ENCODE measurements at regions not wholly inside any gene's neighbourhood (a gene's known extent, or its start where the extent isn't known, plus 50 kb on each side); places are given as distances from the start of the nearest gene placed in this dataset.

- DNase-seq (ENCODE audit: low read depth): no peak
Observed at GRCh38 chr16:76201385-76201784, 75.8 kb upstream of the CNTNAP4 start.

GRCh38 chr16:76204249-76204648 is 73.0 kb upstream of the CNTNAP4 start:
- DNase-seq (ENCODE audit: low read depth): no peak
- TF ChIP-seq CTCF (IDR thresholded peaks at IDR 0.05; ENCODE audit: insufficient read depth, low read length): no peak
- no peak overlapping the region for H3K4me3 ChIP-seq (ENCODE audit: low read depth, low read length)

More at GRCh38 chr16:76201385-76201784, 75.8 kb upstream of the CNTNAP4 start:
- no peak for TF ChIP-seq CTCF (IDR thresholded peaks at IDR 0.05; ENCODE audit: insufficient read depth, low read length)
- H3K4me3 ChIP-seq (ENCODE audit: low read depth, low read length): no peak overlapping the region

GRCh38 chr16:76207270-76207669 is 69.9 kb upstream of the CNTNAP4 start:
- no peak overlapping the region for H3K4me3 ChIP-seq (ENCODE audit: low read depth, low read length)
- DNase-seq (ENCODE audit: low read depth): no peak
- no peak for TF ChIP-seq CTCF (IDR thresholded peaks at IDR 0.05; ENCODE audit: insufficient read depth, low read length)

GRCh38 chr16:76210157-76210556 is 67.0 kb upstream of the CNTNAP4 start:
- no peak for TF ChIP-seq CTCF (IDR thresholded peaks at IDR 0.05; ENCODE audit: insufficient read depth, low read length)
- no peak for DNase-seq (ENCODE audit: low read depth)
- H3K4me3 ChIP-seq (ENCODE audit: low read depth, low read length): no peak overlapping the region

GRCh38 chr16:76213860-76214259 is 63.3 kb upstream of the CNTNAP4 start:
- TF ChIP-seq CTCF (IDR thresholded peaks at IDR 0.05; ENCODE audit: insufficient read depth, low read length): no peak
- no peak overlapping the region for H3K4me3 ChIP-seq (ENCODE audit: low read depth, low read length)
- DNase-seq (ENCODE audit: low read depth): no peak

- no peak for DNase-seq (ENCODE audit: low read depth)
- no peak for TF ChIP-seq CTCF (IDR thresholded peaks at IDR 0.05; ENCODE audit: insufficient read depth, low read length)
- no peak overlapping the region for H3K4me3 ChIP-seq (ENCODE audit: low read depth, low read length)
Observed at GRCh38 chr16:76214856-76215255, 62.3 kb upstream of the CNTNAP4 start.

- no peak for TF ChIP-seq CTCF (IDR thresholded peaks at IDR 0.05; ENCODE audit: insufficient read depth, low read length)
- H3K4me3 ChIP-seq (ENCODE audit: low read depth, low read length): no peak overlapping the region
- DNase-seq (ENCODE audit: low read depth): no peak
Observed at GRCh38 chr16:76222087-76222486, 55.1 kb upstream of the CNTNAP4 start.
